ENCODE measurements at regions not wholly inside any gene's neighbourhood (a gene's known extent, or its start where the extent isn't known, plus 50 kb on each side); places are given as distances from the start of the nearest gene placed in this dataset.

DNA sequence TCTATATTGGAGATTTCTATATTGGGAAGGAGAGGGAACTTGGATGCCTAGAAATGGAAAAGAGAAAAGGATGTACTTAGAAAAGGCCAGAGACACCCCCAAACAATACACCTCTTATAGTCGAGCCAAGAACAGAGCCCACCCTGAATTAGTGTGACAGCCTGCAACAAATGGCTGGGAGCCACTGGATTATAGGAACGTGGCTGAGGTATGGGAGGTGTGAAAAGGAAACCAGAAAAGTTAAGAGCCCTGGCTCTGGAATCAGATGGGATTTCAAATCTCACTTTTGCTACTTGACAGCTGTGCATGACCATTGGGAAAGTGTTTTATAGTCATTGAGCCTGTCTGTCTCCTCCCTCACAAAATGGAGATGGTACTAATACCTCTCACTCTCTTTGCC lies 394.0 kb downstream of the ZNF521 start:
- TF ChIP-seq POLR2AphosphoS5 (IDR thresholded peaks at IDR 0.05; ENCODE audit: low read depth, low read length) (no peak), TAF1 (IDR thresholded peaks at IDR 0.05; ENCODE audit: borderline replicate concordance, low read depth, low read length) (no peak), POLR2A (IDR thresholded peaks at IDR 0.05; ENCODE audit: low read depth, low read length) (no peak)
